Omental fat pad (tissue), 3 donors: ENCODE measurements at regions not wholly inside any gene's neighbourhood (a gene's known extent, or its start where the extent isn't known, plus 50 kb on each side); places are given as distances from the start of the nearest gene placed in this dataset.

Experiments
- ATAC-seq: fragments of 150-250 bp; one replicate; pipeline ENCODE4 v1.9.1; 2016; ENCODE audit warnings: mild to moderate bottlenecking, moderate library complexity; ENCODE audit not compliant: low FRiP score
- DNase-seq: peaks from one replicate; pipeline ENCODE4 v3.0.0-alpha.2; 2019; ENCODE audit warnings: low spot score
- TF ChIP-seq, protein P1 (sequence below), 3 donors: fragments of 450-650 bp; IDR thresholded peaks; one replicate each; pipeline ENCODE4 v1.5.1; 2016 to 2017; ENCODE audit warnings: antibody characterized with exemption in 3 of 3, mild to moderate bottlenecking in 3 of 3, moderate library complexity in 2 of 3

DNA sequence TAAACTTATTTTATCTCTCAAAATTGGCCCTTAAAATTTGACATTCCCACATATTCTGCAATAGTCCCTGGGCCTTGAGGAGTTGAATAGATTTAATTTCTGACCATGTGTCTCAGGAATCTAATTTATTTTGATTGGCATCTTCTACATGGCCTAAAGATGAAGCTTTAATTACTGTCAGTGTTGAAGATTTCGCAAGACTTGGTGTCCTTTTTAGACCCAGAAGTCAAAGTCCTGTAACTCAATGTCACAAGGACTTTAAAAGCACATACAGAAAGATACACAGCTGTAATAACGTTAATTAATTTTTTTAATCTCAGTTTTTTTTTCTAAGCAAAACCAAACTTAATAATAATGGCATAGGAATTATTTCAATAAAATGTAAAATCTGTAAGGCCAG, 163.9 kb downstream of the SUCNR1 start:
- no peak for DNase-seq
- TF ChIP-seq, protein P1, sequence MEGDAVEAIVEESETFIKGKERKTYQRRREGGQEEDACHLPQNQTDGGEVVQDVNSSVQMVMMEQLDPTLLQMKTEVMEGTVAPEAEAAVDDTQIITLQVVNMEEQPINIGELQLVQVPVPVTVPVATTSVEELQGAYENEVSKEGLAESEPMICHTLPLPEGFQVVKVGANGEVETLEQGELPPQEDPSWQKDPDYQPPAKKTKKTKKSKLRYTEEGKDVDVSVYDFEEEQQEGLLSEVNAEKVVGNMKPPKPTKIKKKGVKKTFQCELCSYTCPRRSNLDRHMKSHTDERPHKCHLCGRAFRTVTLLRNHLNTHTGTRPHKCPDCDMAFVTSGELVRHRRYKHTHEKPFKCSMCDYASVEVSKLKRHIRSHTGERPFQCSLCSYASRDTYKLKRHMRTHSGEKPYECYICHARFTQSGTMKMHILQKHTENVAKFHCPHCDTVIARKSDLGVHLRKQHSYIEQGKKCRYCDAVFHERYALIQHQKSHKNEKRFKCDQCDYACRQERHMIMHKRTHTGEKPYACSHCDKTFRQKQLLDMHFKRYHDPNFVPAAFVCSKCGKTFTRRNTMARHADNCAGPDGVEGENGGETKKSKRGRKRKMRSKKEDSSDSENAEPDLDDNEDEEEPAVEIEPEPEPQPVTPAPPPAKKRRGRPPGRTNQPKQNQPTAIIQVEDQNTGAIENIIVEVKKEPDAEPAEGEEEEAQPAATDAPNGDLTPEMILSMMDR (IDR thresholded peaks at IDR 0.05): no peak
- no peak for ATAC-seq

DNA sequence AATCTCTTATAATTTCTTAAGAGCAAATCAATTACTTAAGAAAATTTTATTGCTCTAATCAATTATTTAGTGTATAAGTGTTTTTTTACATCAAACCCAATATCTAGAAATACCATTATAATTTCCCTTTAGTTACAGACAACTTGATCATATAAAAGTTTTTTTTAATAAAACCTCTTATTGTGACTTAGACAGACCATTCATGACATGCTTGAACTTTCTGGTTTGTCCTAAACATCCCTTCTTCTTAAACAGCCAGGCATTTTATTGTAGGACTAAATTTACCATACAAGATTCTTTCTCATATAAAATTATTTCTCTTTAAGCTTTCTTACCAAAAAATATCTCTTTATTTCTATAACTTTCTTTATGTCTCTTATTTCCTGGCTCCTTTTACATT, 164.5 kb downstream of the SUCNR1 start:
- no peak for DNase-seq
- no peak for ATAC-seq
- TF ChIP-seq, protein P1 (IDR thresholded peaks at IDR 0.05): no peak

DNA sequence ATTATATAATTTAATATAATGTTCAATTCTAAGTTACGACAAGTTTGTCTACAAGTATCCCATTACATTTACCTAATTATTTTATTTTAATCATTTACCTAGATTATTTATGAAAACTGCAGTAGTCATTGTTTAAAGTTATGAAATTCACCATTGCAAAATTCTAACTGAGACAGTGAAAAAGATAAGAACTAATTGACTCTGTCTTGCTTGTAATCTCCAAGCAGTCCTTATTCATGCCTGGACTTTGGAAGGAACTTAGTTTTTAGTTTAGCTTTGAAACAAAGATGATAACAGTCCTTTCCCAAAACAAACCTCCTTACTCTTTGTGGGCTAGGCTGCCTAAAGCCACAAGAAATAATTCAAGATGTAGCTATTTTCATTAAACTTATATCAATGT, 165.0 kb downstream of the SUCNR1 start:
- ATAC-seq: no peak
- TF ChIP-seq, protein P1 (IDR thresholded peaks at IDR 0.05): no peak

DNA sequence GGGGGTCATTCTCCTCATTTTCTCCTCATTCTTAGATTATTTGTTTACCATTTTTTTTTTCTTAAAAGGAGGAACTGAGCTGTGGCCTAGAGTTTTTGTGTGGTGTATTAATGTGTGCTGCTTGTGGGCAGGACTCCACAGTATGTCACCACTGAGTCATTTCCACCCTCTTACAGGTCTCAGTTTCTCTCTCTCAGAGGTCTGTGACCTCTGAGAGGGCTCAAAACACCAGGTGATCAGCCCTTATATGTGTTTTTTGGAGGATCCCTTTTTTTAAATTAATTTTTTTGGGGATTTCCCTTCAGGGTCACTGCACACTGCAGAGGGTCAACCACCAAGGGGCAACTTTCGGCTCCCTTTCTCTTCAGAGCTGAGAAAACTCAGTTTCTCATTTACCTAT, 166.4 kb downstream of the SUCNR1 start:
- DNase-seq (no peak), ATAC-seq (no peak)
- TF ChIP-seq, protein P1 (IDR thresholded peaks at IDR 0.05): no peak

More for the DNA sequence above, 165.0 kb downstream of the SUCNR1 start:
- DNase-seq: no peak

DNA sequence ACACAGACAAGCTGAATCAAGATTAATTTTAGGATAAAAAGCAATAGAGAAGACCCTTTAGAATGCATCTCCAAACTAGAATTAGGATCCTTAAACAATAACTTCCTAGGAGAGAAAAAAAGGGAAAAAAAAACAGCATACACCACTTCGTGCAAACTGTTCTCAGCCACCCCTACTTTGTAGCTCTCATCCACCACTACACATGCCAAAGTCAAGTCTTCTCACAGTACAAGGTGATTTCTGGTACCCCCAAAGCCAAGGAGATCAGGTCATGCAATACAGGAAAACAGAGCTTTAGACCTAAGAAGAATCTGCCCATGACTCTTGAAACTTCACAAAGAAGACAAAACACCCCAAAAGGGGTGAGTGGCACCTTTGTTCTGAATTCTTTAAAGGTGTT, 166.9 kb downstream of the SUCNR1 start:
- DNase-seq: no peak
- TF ChIP-seq, protein P1 (IDR thresholded peaks at IDR 0.05): no peak
- no peak for ATAC-seq

DNA sequence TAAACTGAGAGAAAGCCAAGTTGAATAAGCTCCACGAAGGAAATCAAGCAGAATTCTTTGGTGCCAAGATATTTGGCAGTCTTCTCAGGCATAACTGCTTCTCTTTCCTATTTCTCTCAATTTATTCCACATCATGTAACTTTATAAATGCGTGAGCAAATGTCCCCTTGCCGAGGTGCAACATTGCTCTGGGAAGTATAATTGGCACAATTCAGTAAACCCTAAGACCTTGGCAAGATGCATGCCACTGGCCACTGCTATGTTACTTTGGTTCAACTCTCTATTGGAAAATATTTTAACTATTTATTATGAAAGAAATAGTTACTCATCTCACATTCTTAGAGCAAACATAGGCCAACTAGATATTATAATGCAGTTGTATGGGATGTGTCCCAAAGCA, 170.2 kb downstream of the SUCNR1 start:
- ATAC-seq (no peak), DNase-seq (no peak)

DNA sequence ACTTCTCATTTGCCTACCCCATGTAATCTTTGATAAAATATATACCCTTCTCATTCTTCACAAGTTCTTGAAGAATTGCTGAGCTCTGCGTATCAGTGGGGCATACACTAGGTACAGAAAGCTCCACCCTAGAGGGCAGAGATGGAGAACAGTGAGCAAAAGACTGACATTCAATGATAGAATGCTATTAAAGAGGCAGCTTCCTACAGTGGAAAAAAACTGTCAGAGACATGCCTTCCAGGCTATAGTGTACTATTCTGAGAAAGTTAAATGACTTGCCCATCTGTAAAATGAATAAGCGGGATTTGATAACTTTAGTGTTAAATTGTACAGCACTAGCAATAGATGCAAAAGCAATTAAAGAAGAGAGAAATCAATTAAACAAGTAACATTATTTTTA, 172.8 kb downstream of the SUCNR1 start:
- DNase-seq (no peak), ATAC-seq (no peak)
- TF ChIP-seq, protein P1 (IDR thresholded peaks at IDR 0.05): no peak

More for the DNA sequence above, 170.2 kb downstream of the SUCNR1 start:
- TF ChIP-seq, protein P1 (IDR thresholded peaks at IDR 0.05): no peak
